ENCODE measurements at regions not wholly inside any gene's neighbourhood (a gene's known extent, or its start where the extent isn't known, plus 50 kb on each side); places are given as distances from the start of the nearest gene placed in this dataset.

GRCh38 chr2:77631007-77631406, 108.8 kb upstream of the LRRTM4 start:
- Histone ChIP-seq H3K23ac (ENCODE audit: insufficient read length, low read depth, low read length) (no peak overlapping the region), H3K27ac (ENCODE audit: insufficient read length, low read depth, low read length) (no peak overlapping the region), H2AFZ (ENCODE audit: low read length) (no peak overlapping the region), H2AK5ac (ENCODE audit: insufficient read length, low read length) (no peak overlapping the region), H3K23me2 (ENCODE audit: insufficient read length, low read depth, low read length, poor library complexity, severe bottlenecking) (no peaks in the 10 kb centered on the region), H3T11ph (ENCODE audit: low read length) (no peak overlapping the region), H3K4me2 (ENCODE audit: insufficient read depth, insufficient read length, low read length) (no peak overlapping the region), H3K27me3 (ENCODE audit: insufficient read depth, low read length) (no peaks in the 10 kb centered on the region), H3K18ac (ENCODE audit: insufficient read length, low read depth, low read length) (no peak overlapping the region), H2BK15ac (ENCODE audit: low read depth, low read length) (no peak overlapping the region), H3K9ac (ENCODE audit: extremely low read depth, insufficient read length, low read length) (no peak overlapping the region), H3K9me3 (ENCODE audit: control insufficient read depth, low read depth, low read length) (no peaks in the 10 kb centered on the region), H3K79me1 (ENCODE audit: insufficient read depth, low read depth, low read length, poor library complexity, severe bottlenecking) (no peaks in the 10 kb centered on the region), H2BK120ac (ENCODE audit: low read depth, low read length, poor library complexity, severe bottlenecking) (no peak overlapping the region), H2BK12ac (ENCODE audit: insufficient read length, low read depth, low read length) (no peak overlapping the region), H4K8ac (replicated peaks; ENCODE audit: insufficient read length, low read depth, low read length) (no peak overlapping the region), H3K14ac (ENCODE audit: insufficient read depth, low read length) (no peak overlapping the region), H3K4me1 (ENCODE audit: insufficient read depth, low read length) (no peaks in the 10 kb centered on the region), H2BK20ac (ENCODE audit: low read depth, low read length, poor library complexity, severe bottlenecking) (no peak overlapping the region), H3K79me2 (ENCODE audit: insufficient read depth, low read length) (no peaks in the 10 kb centered on the region), H4K5ac (ENCODE audit: insufficient read length, low read depth, low read length) (no peak overlapping the region), H3K56ac (ENCODE audit: insufficient read length, low read depth, low read length) (no peak overlapping the region), H2BK5ac (ENCODE audit: insufficient read length, low read length) (no peak overlapping the region), H4K20me1 (ENCODE audit: control insufficient read depth, insufficient read depth, insufficient read length) (peaks cover 2% of the 10 kb centered on the region), H3K4ac (ENCODE audit: low read depth, low read length) (no peak overlapping the region), H4K91ac (ENCODE audit: insufficient read length, low read depth, low read length) (no peak overlapping the region)
- TF ChIP-seq, protein P1, sequence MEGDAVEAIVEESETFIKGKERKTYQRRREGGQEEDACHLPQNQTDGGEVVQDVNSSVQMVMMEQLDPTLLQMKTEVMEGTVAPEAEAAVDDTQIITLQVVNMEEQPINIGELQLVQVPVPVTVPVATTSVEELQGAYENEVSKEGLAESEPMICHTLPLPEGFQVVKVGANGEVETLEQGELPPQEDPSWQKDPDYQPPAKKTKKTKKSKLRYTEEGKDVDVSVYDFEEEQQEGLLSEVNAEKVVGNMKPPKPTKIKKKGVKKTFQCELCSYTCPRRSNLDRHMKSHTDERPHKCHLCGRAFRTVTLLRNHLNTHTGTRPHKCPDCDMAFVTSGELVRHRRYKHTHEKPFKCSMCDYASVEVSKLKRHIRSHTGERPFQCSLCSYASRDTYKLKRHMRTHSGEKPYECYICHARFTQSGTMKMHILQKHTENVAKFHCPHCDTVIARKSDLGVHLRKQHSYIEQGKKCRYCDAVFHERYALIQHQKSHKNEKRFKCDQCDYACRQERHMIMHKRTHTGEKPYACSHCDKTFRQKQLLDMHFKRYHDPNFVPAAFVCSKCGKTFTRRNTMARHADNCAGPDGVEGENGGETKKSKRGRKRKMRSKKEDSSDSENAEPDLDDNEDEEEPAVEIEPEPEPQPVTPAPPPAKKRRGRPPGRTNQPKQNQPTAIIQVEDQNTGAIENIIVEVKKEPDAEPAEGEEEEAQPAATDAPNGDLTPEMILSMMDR (conservative IDR thresholded peaks at IDR 0.05): no peak
- Mint-ChIP-seq H3K9me3 (peaks cover 0 to 3% of the 10 kb centered on the region in 2 experiments; a peak in 2 of 5 replicates), H3K4me1 (peaks cover 11% of the 10 kb centered on the region in 2 experiments), H3K36me3 (ENCODE audit: insufficient read depth in 1 of 3, low read depth in 3 of 3) (peaks cover 0 to 10% (median 0%) of the 10 kb centered on the region in 3 experiments; a peak in 1 of 7 replicates), H3K27ac (no peak overlapping the region), H3K4me3 (no peak overlapping the region), H3K27me3 (ENCODE audit: low read depth) (no peaks in the 10 kb centered on the region)
- no peak for DNase-seq

Data from H9 (cell line).